ENCODE measurements at regions not wholly inside any gene's neighbourhood (a gene's known extent, or its start where the extent isn't known, plus 50 kb on each side); places are given as distances from the start of the nearest gene placed in this dataset.
A peak's percentile ranks its signal among the peaks of the same experiment; 100 is the strongest.

DNA sequence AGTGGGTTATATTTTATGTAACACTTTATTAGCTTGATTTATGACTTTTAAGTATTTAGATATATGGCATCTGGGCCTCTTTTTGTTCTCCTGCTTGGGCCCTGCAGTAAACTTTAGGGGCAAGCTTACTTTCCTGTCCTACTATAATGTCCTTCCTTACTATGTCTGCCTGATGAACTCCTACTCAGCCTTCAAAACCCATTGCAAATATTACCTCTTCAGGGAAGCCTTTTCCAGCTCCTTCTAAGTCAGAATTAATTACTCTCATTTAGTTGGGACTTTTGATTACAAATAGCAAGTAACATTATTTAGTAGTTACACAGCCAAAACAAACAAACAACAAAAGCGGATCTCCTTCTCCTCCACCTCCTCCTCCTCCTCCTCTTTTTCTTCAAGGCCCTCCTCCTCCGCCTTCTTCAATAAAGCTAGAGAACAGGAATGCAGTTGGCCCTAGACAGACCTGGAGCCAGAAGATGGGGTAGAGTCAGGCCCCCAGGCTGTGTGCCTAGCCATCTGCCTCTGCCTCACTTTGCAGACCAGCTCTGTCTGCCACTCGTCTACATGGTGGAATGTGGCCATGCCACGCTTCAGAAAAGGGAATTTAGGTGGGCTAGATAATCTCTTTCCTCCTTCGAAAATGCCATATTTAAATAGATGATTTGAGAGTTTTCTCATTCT, 301.2 kb downstream of the SP3 start:
- DNase-seq (ENCODE audit: low read depth), result no peak

DNA sequence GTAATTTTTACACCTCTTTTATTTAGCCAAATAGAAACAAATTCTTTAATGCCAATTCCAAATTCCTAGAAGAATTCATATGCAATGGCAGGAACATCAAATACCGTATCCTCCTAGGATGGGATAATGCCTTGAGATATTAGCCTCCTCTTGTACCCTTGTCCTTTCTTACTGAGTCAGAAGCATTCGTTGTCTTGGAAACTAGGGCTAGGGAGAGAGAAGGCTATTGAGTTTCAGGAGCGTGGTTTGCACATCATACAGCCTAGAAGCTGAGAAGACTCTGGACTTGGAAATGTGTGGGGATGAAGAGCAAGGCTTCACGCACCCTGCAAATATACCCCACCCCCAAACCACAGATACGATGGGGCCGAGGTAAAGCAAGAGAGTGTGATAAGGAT, 300.7 kb downstream of the SP3 start:
- H3K4me3 ChIP-seq (ENCODE audit: low read length), result no peak overlapping the region
- no peak for DNase-seq (ENCODE audit: low read depth)
- TF ChIP-seq, protein P1, sequence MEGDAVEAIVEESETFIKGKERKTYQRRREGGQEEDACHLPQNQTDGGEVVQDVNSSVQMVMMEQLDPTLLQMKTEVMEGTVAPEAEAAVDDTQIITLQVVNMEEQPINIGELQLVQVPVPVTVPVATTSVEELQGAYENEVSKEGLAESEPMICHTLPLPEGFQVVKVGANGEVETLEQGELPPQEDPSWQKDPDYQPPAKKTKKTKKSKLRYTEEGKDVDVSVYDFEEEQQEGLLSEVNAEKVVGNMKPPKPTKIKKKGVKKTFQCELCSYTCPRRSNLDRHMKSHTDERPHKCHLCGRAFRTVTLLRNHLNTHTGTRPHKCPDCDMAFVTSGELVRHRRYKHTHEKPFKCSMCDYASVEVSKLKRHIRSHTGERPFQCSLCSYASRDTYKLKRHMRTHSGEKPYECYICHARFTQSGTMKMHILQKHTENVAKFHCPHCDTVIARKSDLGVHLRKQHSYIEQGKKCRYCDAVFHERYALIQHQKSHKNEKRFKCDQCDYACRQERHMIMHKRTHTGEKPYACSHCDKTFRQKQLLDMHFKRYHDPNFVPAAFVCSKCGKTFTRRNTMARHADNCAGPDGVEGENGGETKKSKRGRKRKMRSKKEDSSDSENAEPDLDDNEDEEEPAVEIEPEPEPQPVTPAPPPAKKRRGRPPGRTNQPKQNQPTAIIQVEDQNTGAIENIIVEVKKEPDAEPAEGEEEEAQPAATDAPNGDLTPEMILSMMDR (conservative IDR thresholded peaks at IDR 0.05; ENCODE audit: low read length), result no peak

More for the DNA sequence above, 301.2 kb downstream of the SP3 start:
- H3K4me3 ChIP-seq (ENCODE audit: low read length), result no peak overlapping the region
- TF ChIP-seq, protein P1 (conservative IDR thresholded peaks at IDR 0.05; ENCODE audit: low read length), result no peak

DNA sequence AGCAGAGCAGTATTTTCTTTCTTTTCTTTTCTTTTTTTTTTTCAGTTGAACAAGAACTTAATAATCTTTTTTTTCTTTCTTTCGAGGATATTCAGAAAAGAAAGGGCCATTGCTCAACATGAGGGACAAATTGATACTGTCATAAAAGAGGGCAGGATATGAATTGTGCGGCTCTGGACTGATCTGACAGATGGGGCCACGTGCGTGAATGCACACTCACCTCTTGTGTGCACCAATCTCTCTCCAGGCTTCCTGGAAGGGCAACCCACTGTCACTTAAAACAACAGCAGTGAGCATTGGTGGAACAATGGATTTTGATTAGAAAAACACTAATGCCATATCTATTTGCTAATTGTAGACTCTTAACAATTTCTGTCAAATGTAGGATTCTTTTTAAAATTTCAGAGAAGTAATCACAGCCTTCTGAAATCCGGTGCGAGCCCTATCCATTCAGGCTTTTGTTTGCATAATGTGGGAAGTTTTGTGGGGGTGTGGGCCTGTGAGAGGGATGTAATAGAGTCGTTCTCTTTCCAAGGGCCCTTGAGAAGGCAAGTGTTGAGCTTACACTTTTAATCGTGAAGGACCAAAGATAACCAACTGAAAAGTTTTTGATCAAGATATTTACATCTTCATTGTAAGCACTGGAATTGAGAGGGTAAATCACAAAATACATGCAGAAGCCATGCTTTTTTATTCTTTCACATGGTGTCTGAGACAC, 298.8 kb downstream of the SP3 start:
- no peak for DNase-seq (ENCODE audit: low read depth)
- no peak overlapping the region for H3K4me3 ChIP-seq (ENCODE audit: low read length)
- TF ChIP-seq, protein P1 (conservative IDR thresholded peaks at IDR 0.05; ENCODE audit: low read length), result no peak

DNA sequence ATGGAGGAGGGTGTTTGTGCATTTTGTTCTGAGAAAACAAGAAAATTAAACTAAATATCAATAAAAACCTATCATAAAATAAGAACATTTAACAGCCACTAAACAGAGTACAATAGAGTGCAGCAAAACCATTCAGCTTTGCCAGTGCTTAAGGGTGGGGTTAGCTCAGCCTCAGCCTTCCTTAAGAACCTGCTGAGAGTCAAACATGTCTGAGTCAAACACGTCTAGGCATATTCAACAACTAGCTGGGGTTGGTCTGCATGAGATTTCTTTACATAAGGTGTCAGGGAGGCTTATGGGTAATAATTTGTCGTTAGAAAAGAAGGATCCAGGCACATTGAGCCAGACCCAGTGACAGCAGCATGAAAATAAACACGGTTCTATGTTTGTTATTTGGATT, 298.2 kb downstream of the SP3 start:
- TF ChIP-seq, protein P1 (conservative IDR thresholded peaks at IDR 0.05; ENCODE audit: low read length), result no peak
- no peak overlapping the region for H3K4me3 ChIP-seq (ENCODE audit: low read length)
- DNase-seq (ENCODE audit: low read depth), result no peak

DNA sequence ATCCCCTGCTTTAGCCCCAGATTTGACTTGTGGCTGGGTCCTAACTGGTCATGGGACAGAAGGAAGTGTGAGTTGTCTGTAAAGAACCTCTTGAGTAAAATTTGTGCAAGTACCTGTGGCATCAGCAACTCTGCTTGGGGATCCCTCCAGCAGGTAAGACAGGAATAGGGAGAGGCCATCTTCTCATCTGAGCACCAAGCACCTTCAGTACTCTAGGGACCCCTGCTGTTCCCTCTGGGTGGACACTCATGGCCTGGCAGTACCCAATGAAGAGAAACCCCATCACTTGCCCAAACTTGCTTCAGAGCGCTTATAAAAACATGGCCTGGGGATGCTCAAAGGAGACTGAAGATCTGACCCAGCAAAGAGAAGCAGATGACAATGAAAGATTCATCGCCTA, 297.8 kb downstream of the SP3 start:
- TF ChIP-seq, protein P1 (conservative IDR thresholded peaks at IDR 0.05; ENCODE audit: low read length), result peak; percentile 22
- H3K4me3 ChIP-seq (ENCODE audit: low read length), result no peak overlapping the region
- no peak for DNase-seq (ENCODE audit: low read depth)

DNA sequence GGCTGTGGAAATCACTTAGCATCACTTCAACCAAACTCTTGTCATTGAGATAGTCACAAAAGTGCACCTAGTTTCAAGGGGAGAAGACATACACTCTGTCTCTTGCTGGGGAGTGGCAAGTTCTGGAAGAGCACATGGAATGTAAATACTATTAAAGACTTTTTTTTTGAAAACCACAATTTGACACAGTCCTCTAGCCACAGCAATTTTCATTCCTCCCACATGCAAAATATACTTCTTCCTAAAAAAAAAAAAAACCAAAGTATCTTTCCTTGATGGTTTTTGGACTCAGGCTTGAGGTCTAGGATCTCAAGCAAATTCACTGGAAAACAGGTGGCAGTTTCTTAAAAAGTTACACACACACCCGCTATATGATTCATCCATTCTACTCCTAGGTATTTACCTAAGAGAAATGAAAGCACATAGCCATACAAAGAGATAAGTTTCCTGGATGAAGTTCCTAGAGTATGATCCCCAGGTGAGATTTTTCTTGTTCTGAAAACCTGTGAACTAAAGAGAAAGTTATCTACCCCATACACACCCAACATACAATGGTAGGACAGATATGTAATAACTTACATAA, 295.8 kb downstream of the SP3 start:
- TF ChIP-seq, protein P1 (conservative IDR thresholded peaks at IDR 0.05; ENCODE audit: low read length), result no peak
- DNase-seq (ENCODE audit: low read depth), result peak; percentile 58
- no peak overlapping the region for H3K4me3 ChIP-seq (ENCODE audit: low read length)

DNA sequence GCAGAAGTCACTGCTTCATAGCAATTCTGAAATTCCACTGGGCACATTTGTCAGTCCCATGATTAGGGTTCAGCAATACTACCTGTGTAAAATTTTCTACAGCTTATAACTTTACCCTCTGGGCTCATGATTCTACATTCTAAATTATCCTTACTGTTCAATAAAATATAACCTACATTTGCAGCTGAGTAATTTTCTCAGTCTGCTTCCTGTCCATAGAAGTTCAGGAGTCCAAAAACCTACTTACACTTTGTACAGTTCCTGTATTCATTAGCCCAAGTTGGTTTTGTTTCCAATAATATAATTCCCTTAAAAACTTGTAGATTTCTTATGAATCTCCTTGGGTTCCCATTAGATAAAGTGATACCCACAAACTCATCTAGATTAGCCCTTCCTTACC, 295.3 kb downstream of the SP3 start:
- no peak for DNase-seq (ENCODE audit: low read depth)
- TF ChIP-seq, protein P1 (conservative IDR thresholded peaks at IDR 0.05; ENCODE audit: low read length), result no peak

More for the DNA sequence above, 295.3 kb downstream of the SP3 start:
- no peak overlapping the region for H3K4me3 ChIP-seq (ENCODE audit: low read length)
